Stromal cell of bone marrow (primary cell): ENCODE measurements at regions not wholly inside any gene's neighbourhood (a gene's known extent, or its start where the extent isn't known, plus 50 kb on each side); places are given as distances from the start of the nearest gene placed in this dataset.
"Not testable (repeated sequence)": the region's sequence is repeated elsewhere in the genome, so short reads cannot be mapped to it uniquely, and the experiment has no call there.

Experiments used
- DNase-seq: peaks from one replicate; pipeline ENCODE4 v3.0.0-alpha.2; 2012; ENCODE audit warnings: low read depth

GRCh38 chr6:16904957-16905356 is 143.7 kb upstream of the ATXN1 start:
- no peak for DNase-seq

- DNase-seq = peak; percentile 73
Measured at GRCh38 chr6:16903470-16903869, 142.2 kb upstream of the ATXN1 start.

- DNase-seq = no peak
Measured at GRCh38 chr6:16902502-16902901, 141.2 kb upstream of the ATXN1 start.

- peak; percentile 82 for DNase-seq
Measured at GRCh38 chr6:16901782-16902181, 140.5 kb upstream of the ATXN1 start.

GRCh38 chr6:16901306-16901705 is 140.0 kb upstream of the ATXN1 start:
- DNase-seq = no peak

- DNase-seq = no peak
Measured at GRCh38 chr6:16898640-16899396, 137.6 kb upstream of the ATXN1 start.

GRCh38 chr6:16897669-16898068 is 136.4 kb upstream of the ATXN1 start:
- DNase-seq = no peak

- no peak for DNase-seq
Measured at GRCh38 chr6:16894301-16894700, 133.0 kb upstream of the ATXN1 start.

GRCh38 chr6:16891110-16891509 is 129.8 kb upstream of the ATXN1 start:
- DNase-seq = not testable (repeated sequence)

GRCh38 chr6:16885411-16886160 is 124.3 kb upstream of the ATXN1 start:
- DNase-seq = no peak

- DNase-seq = no peak
Measured at GRCh38 chr6:16884526-16884925, 123.3 kb upstream of the ATXN1 start.

GRCh38 chr6:16883414-16883813 is 122.2 kb upstream of the ATXN1 start:
- DNase-seq = no peak

GRCh38 chr6:16882230-16882629 is 121.0 kb upstream of the ATXN1 start:
- no peak for DNase-seq

- DNase-seq = not testable (repeated sequence)
Measured at GRCh38 chr6:16876852-16877251, 115.6 kb upstream of the ATXN1 start.

GRCh38 chr6:16876201-16876600 is 114.9 kb upstream of the ATXN1 start:
- no peak for DNase-seq

- no peak for DNase-seq
Measured at GRCh38 chr6:16873698-16874097, 112.4 kb upstream of the ATXN1 start.

- no peak for DNase-seq
Measured at GRCh38 chr6:16872543-16873235, 111.4 kb upstream of the ATXN1 start.

- no peak for DNase-seq
Measured at GRCh38 chr6:16871047-16871446, 109.8 kb upstream of the ATXN1 start.

- no peak for DNase-seq
Measured at GRCh38 chr6:16868968-16869367, 107.7 kb upstream of the ATXN1 start.

- DNase-seq = no peak
Measured at GRCh38 chr6:16857969-16858592, 96.8 kb upstream of the ATXN1 start.

GRCh38 chr6:16855460-16855859 is 94.2 kb upstream of the ATXN1 start:
- no peak for DNase-seq

- DNase-seq = no peak
Measured at GRCh38 chr6:16854986-16855385, 93.7 kb upstream of the ATXN1 start.
